GM18907 (cell line): ENCODE measurements at regions not wholly inside any gene's neighbourhood (a gene's known extent, or its start where the extent isn't known, plus 50 kb on each side); places are given as distances from the start of the nearest gene placed in this dataset.

Source experiments
- ATAC-seq: cut with Tn5 transposase; IDR thresholded peaks from one replicate; pipeline ENCODE4 v1.9.1; 2021; ENCODE audit warnings: mild to moderate bottlenecking, moderate library complexity; ENCODE audit not compliant: unreplicated experiment

DNA sequence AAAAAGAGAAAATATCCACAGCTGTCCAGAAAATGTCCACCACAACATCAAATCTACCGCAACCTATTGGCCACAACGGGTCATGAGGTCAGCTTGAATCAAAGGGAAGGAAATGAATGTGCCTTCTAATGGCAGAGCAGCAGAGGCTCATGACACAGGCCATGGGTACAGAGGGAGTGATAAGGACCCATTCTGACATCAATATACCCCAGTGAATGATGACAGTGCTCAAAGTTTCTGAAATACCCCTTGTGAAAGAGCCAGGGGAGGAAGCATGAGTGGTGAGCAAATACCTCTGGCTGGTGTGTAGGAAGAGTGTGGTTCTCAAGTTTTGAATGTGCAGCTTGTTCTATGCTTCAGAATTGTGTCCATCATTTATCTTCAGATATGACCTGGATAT lies 348.2 kb downstream of the IRX1 start:
- ATAC-seq, result no peak

DNA sequence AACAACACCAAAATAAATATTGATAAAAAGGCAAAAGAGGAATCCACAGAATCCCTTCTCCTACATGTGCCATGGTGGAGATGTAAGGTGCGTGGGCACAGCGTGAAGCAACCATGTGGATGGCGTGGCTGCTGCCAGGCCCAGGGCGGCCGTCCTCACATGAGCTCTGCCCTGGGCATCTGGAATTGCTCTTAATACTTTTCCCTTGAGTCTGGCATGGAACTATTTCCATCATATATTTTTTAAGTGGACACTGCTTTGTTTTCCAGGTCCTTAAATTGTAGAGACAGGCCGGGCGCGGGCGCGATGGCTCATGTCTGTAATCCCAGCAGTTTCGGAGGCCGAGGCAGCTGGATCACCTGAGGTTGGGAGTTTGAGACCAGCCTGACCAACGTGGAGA lies 349.3 kb downstream of the IRX1 start:
- ATAC-seq, result no peak

- ATAC-seq, result no peak
These were observed 353.2 kb downstream of the IRX1 start for GRCh38 chr5:3948838-3949237.

- ATAC-seq, result no peak
These were observed 358.6 kb downstream of the IRX1 start for GRCh38 chr5:3954199-3954598.

GRCh38 chr5:3954633-3955032 lies 359.0 kb downstream of the IRX1 start:
- ATAC-seq, result no peak

DNA sequence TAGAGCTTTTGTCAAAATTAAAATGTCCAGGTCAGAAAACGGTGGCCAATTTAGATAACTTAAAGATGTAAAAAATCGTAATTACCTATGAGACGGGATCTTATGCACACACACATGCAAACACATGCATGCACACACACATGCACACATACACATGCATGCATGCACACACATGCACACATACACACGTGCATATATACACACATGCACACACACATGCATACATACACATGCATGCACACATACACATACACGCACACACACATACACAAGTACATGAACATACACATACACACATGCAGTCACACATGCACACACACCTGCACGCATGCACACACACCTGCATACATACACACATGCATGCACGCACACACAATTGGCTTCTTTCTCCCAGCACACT lies 362.0 kb downstream of the IRX1 start:
- no peak for ATAC-seq

GRCh38 chr5:3958389-3958788 lies 362.8 kb downstream of the IRX1 start:
- no peak for ATAC-seq

DNA sequence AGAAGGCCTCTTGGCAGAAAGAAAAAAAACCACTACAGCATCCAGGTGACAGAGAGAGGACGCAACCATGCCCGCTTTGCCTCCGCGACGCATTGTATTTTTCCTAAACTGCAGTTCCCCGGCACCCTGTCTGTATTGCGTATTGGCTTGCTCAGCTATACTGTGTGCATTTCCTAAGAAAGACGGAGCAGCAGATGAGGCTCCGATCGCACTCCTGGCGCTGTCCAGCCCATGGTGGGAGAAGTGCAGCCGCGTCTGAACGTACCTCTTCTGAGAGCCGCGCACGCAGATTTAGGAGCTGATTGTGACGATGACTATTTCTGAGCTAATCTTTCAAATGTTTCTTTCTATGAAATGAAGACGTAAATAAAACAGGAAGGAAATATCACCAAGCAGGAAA lies 366.5 kb downstream of the IRX1 start:
- ATAC-seq, result no peak

- ATAC-seq, result no peak
These were observed 368.0 kb downstream of the IRX1 start for GRCh38 chr5:3963652-3964051.

DNA sequence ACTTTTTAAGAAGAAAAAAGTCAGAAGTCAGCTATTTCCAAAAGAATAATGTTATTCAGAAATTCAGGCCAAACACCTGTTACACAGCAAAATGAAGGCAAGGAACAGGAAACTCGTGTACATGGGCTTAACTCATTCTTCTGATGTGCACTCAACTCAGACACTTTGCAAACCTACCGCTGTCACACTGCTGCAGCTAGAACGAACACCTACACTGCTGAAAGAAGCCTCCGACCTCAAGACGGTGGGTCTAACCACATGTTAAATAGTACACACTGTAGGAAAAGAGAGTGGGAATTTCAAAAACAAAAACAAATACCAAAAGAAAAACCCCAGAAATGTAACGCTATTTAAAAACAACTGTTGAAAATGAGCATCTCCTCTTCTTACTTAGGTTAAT lies 384.5 kb downstream of the IRX1 start:
- no peak for ATAC-seq

DNA sequence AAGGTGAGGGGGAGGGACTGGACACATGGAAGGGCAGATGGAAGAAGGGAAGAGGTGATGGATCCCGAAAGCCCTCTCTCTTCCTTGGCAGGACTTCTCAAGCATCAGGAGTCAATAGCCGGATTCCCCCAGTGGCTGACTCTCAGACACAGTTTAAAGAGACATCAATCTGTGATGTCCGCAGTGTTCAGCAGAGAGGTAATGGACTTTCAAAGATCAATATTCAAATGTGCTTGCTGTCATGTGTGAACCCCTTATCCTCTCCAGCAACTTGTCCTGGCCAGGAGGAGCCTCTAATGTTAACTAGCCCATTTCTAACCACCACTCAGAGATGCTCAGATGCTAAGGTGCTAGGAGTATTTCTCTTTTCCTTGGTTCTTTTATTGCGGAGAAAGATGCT lies 392.2 kb downstream of the IRX1 start:
- no peak for ATAC-seq

GRCh38 chr5:3993856-3994473 lies 398.3 kb downstream of the IRX1 start:
- ATAC-seq, result no peak

GRCh38 chr5:3994628-3995027 lies 399.0 kb downstream of the IRX1 start:
- no peak for ATAC-seq

DNA sequence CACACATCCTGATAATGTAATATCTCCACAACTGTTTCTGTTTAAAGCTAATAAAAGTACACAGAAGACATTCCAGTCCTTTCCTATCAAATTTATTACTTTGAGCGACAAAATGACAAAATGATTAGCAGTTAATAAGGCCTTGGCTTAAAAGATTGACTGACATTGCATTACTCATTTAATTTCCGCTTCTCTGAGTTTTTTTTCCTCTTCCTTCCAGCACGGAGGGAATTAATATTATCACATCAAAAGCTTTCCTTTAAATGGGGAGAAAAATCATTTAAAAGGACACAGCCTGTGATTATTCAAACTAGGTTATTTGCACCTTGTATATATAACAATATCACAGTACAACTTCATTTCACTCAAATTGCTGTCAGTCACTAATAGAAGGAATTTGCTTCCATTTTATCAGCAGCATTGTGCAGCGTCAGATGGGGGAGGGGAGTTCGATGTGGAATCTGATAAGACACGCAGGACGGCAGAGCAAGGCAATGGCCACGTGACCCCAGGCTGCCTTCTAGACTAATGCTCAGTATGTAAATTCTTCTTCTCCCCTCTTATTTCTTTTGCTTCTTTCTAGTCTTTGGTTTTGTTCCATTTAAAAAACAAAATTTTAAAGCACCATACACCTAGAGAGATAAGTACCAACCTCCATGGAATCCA lies 400.5 kb downstream of the IRX1 start:
- no peak for ATAC-seq

DNA sequence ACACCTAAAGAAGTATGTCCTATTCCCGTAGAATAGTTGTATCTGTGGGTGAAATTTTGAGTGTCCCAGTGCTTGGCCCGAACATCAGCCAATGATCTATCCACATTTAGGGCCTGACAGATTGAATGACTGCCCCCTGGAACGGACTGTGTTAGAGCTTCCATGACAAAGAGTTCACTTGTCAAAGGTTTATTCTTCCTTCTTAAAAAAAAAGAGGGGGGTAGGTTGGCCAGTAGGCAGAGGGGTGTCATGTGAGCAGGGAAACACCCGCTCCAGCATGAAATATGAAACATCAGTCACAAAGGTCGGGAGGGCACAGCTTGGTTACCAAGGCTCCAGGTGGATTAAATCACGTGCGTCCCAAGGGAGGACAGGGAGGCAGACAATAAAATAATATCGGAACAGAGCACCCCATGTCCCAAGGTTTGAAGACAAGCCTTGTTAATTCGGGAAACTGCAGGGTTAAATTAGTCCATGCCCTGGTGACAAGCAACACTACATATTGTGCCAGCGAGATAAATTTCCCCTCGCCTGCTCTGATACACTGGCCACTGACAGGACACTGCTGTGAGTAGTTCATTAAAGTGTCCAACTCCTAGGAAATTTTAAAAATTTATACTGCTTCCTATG lies 401.2 kb downstream of the IRX1 start:
- ATAC-seq, result no peak

- no peak for ATAC-seq
These were observed 402.0 kb downstream of the IRX1 start for GRCh38 chr5:3997670-3998069.

DNA sequence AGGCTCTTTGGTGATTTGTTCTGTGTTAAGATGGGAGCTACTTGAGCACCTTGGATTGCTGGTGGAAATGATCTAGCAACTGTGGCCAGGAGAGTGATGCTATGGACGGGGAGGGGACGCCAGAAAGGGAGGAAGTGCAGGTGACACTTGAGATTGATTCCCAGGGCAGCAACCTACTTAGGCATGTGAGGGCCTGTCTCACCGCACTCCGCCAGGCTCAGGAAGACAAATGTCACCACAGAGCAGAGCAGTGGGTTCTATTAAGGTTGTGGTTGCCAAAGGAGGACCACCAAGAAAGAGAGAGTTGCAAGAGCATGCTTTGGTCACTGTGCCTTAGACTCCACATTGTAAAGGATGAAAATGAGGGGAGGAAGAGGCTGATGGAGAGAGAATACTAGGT lies 404.3 kb downstream of the IRX1 start:
- ATAC-seq, result no peak

DNA sequence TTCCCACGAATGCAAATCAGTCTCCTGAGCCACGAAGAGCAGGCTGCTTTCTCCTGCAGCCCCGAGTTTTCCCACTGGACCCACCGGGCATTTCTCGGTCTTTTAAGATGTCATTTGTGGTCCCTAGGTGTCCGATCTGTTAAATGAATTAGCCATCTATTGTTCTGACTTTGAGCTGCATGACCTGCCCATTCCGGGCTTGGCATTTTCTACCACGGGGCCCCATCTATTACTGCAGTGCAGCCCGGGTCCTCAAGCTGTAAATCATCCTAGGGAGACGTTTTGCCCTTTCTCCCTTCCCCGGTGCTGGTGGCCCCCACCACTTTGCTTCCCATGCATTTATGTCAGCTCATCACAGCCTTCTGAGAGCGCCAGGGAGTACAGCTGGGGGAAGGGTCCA lies 405.4 kb downstream of the IRX1 start:
- no peak for ATAC-seq

GRCh38 chr5:4001758-4002533 lies 406.3 kb downstream of the IRX1 start:
- ATAC-seq, result no peak

GRCh38 chr5:4005335-4005734 lies 409.7 kb downstream of the IRX1 start:
- no peak for ATAC-seq

DNA sequence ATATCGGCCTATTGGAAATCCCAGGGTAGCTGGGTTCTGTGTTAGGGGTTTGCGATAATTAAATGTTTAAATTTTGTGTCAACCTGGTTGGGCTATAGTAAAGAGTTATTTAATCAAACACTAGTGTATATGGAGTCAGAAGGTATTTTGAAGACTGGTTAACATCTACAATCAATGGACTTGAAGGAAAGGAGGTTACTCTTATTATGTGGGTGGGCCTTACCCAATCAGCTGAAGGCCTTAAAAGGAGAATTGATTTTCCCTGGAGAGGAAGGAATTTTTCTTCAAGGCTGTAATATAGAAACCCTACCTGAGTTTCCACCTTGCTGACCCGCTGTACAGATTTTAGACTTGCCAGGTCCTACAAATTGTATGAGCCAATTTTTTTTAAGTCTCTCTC lies 411.4 kb downstream of the IRX1 start:
- no peak for ATAC-seq

- no peak for ATAC-seq
These were observed 416.3 kb downstream of the IRX1 start for GRCh38 chr5:4011943-4012342.
